SK-N-SH treated with all-trans-retinoic acid at 6 μM for 48 hours (cell line): ENCODE measurements at regions not wholly inside any gene's neighbourhood (a gene's known extent, or its start where the extent isn't known, plus 50 kb on each side); places are given as distances from the start of the nearest gene placed in this dataset.

Experiments used
- ATAC-seq: fragments of 200-7000 bp; cut with Tn5 transposase; 3 replicates; pipeline ENCODE4 v1.9.1; 2020; ENCODE audit warnings: mild to moderate bottlenecking, moderate library complexity
- ARNTL ChIP-seq: fragments of 450-650 bp; formaldehyde crosslinking; IDR thresholded peaks from 2 replicates; pipeline ENCODE4 v1.5.0; 2020; ENCODE audit warnings: low read depth, mild to moderate bottlenecking, moderate library complexity, borderline replicate concordance
- BACH2 ChIP-seq: fragments of 250-450 bp; sonication (Bioruptor Pico); IDR thresholded peaks from 2 replicates; pipeline ENCODE4 v1.9.0; 2021; ENCODE audit warnings: mild to moderate bottlenecking, borderline replicate concordance
- CSRNP3 ChIP-seq: fragments of 250-450 bp; sonication (Bioruptor Pico); IDR thresholded peaks from 2 replicates; pipeline ENCODE4 v1.5.1; 2021; ENCODE audit warnings: mild to moderate bottlenecking, moderate library complexity
- ESRRG ChIP-seq: fragments of 250-450 bp; sonication (Bioruptor Pico); IDR thresholded peaks from 2 replicates; pipeline ENCODE4 v1.6.1; 2021; ENCODE audit warnings: mild to moderate bottlenecking
- GLIS3 ChIP-seq: fragments of 250-450 bp; sonication (Bioruptor Pico); IDR thresholded peaks from 2 replicates; pipeline ENCODE4 v1.5.0; 2020; ENCODE audit warnings: mild to moderate bottlenecking, moderate library complexity
- PPARA ChIP-seq: fragments of 250-450 bp; sonication (Bioruptor Pico); IDR thresholded peaks from 2 replicates; pipeline ENCODE4 v1.5.0; 2020; ENCODE audit warnings: mild to moderate bottlenecking, borderline replicate concordance
- SNAI2 ChIP-seq: fragments of 250-450 bp; sonication (Bioruptor Pico); IDR thresholded peaks from 2 replicates; pipeline ENCODE4 v1.5.0; 2020; ENCODE audit warnings: mild to moderate bottlenecking, moderate library complexity
- TOX ChIP-seq: fragments of 250-450 bp; sonication (Bioruptor Pico); IDR thresholded peaks from 2 replicates; pipeline ENCODE4 v1.8.0; 2021; ENCODE audit warnings: mild to moderate bottlenecking, moderate library complexity, borderline replicate concordance
- ZC3H10 ChIP-seq: fragments of 250-450 bp; sonication (Bioruptor Pico); IDR thresholded peaks from 2 replicates; pipeline ENCODE4 v1.5.1; 2021; ENCODE audit warnings: mild to moderate bottlenecking, moderate library complexity
- ZFP3 ChIP-seq: fragments of 250-450 bp; sonication (Bioruptor Pico); IDR thresholded peaks from 2 replicates; pipeline ENCODE4 v1.5.0; 2020; ENCODE audit warnings: mild to moderate bottlenecking, moderate library complexity
- ZFP30 ChIP-seq: fragments of 450-650 bp; formaldehyde crosslinking; IDR thresholded peaks from 2 replicates; pipeline ENCODE4 v1.5.0; 2022; ENCODE audit warnings: mild to moderate bottlenecking, moderate library complexity
- ZNF565 ChIP-seq: fragments of 450-650 bp; formaldehyde crosslinking; conservative IDR thresholded peaks from 2 replicates; pipeline ENCODE4 v1.5.0; 2020; ENCODE audit warnings: low read depth, mild to moderate bottlenecking, moderate library complexity
- ZNF70 ChIP-seq: fragments of 450-650 bp; formaldehyde crosslinking; IDR thresholded peaks from 2 replicates; pipeline ENCODE4 v1.5.0; 2020; ENCODE audit warnings: mild to moderate bottlenecking, moderate library complexity
- TF ChIP-seq, protein P1 (sequence below): fragments of 250-450 bp; sonication (Bioruptor Pico); IDR thresholded peaks from 2 replicates; pipeline ENCODE4 v1.8.0; 2021; ENCODE audit warnings: low read depth, mild to moderate bottlenecking, moderate library complexity, borderline replicate concordance
- TF ChIP-seq, protein P2 (sequence below): fragments of 250-450 bp; sonication (Bioruptor Pico); IDR thresholded peaks from 2 replicates; pipeline ENCODE4 v1.8.0; 2020; ENCODE audit warnings: mild to moderate bottlenecking, moderate library complexity, borderline replicate concordance
- TF ChIP-seq, protein P3 (sequence below): fragments of 250-450 bp; sonication (Bioruptor Pico); IDR thresholded peaks from 2 replicates; pipeline ENCODE4 v1.5.0; 2020; ENCODE audit warnings: mild to moderate bottlenecking, moderate library complexity
- TF ChIP-seq, protein P4 (sequence below): fragments of 250-450 bp; sonication (Bioruptor Pico); IDR thresholded peaks from 2 replicates; pipeline ENCODE4 v1.5.1; 2020; ENCODE audit warnings: low read depth, mild to moderate bottlenecking, moderate library complexity

DNA sequence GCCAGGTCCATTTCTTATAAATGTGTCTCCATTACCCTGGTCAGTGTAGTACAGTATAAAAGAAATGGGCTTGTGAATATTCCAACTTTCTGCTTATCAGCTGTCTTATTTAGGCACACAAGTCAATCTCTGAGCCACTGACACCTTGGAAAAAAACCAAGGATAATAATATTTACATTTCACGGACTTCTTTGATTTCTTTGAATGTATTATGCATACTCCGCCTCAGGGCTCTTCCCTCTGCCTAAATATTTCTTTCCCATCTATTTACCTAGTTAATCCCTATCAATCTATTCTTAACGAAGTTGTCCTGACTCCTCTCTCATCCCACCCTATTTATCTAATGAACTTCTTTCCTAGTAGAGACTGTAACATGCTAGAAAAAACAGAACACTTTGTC, 253.8 kb downstream of the CRPPA start (continued):
- TF ChIP-seq, protein P1, sequence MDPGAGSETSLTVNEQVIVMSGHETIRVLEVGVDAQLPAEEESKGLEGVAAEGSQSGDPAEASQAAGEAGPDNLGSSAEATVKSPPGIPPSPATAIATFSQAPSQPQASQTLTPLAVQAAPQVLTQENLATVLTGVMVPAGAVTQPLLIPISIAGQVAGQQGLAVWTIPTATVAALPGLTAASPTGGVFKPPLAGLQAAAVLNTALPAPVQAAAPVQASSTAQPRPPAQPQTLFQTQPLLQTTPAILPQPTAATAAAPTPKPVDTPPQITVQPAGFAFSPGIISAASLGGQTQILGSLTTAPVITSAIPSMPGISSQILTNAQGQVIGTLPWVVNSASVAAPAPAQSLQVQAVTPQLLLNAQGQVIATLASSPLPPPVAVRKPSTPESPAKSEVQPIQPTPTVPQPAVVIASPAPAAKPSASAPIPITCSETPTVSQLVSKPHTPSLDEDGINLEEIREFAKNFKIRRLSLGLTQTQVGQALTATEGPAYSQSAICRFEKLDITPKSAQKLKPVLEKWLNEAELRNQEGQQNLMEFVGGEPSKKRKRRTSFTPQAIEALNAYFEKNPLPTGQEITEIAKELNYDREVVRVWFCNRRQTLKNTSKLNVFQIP (CRISPR knock-in tag), result no peak
- TF ChIP-seq SNAI2 (CRISPR knock-in tag) (no peak), ZC3H10 (no peak), PPARA (no peak), CSRNP3 (no peak)

DNA sequence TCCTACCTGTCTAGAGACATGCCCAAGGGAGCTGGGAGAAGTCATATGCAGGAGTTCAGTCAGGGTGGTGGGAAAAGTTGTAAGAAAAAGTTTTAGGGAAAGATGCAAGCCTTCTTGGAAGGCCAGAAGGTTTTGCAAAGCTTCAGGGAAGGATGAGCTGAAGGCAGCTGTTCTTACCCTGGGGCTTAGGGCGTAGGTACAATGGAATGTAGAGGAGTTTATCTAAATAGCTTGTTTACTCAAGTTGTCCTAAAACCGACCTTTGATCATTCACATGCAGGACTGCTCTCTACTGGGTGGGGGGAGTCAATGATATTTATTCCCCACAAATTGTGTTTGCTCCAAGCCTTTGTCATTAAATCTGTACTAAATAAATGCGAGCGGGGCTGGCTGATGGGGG, 277.0 kb downstream of the CRPPA start:
- TF ChIP-seq TOX, result no peak
- TF ChIP-seq ZC3H10, result no peak
- no peak for TF ChIP-seq ZFP30 (CRISPR knock-in tag)
- TF ChIP-seq PPARA, result no peak
- no peak for TF ChIP-seq ZFP3 (CRISPR knock-in tag)
- TF ChIP-seq ZNF70, result no peak
- TF ChIP-seq SNAI2 (CRISPR knock-in tag), result no peak
- TF ChIP-seq, protein P2, sequence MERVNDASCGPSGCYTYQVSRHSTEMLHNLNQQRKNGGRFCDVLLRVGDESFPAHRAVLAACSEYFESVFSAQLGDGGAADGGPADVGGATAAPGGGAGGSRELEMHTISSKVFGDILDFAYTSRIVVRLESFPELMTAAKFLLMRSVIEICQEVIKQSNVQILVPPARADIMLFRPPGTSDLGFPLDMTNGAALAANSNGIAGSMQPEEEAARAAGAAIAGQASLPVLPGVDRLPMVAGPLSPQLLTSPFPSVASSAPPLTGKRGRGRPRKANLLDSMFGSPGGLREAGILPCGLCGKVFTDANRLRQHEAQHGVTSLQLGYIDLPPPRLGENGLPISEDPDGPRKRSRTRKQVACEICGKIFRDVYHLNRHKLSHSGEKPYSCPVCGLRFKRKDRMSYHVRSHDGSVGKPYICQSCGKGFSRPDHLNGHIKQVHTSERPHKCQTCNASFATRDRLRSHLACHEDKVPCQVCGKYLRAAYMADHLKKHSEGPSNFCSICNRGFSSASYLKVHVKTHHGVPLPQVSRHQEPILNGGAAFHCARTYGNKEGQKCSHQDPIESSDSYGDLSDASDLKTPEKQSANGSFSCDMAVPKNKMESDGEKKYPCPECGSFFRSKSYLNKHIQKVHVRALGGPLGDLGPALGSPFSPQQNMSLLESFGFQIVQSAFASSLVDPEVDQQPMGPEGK (CRISPR knock-in tag), result no peak
- no peak for ATAC-seq

GRCh38 chr7:16137944-16138343, 283.4 kb downstream of the CRPPA start:
- TF ChIP-seq, protein P1 (CRISPR knock-in tag), result no peak
- no peak for TF ChIP-seq ZFP3 (CRISPR knock-in tag)
- TF ChIP-seq, protein P3, sequence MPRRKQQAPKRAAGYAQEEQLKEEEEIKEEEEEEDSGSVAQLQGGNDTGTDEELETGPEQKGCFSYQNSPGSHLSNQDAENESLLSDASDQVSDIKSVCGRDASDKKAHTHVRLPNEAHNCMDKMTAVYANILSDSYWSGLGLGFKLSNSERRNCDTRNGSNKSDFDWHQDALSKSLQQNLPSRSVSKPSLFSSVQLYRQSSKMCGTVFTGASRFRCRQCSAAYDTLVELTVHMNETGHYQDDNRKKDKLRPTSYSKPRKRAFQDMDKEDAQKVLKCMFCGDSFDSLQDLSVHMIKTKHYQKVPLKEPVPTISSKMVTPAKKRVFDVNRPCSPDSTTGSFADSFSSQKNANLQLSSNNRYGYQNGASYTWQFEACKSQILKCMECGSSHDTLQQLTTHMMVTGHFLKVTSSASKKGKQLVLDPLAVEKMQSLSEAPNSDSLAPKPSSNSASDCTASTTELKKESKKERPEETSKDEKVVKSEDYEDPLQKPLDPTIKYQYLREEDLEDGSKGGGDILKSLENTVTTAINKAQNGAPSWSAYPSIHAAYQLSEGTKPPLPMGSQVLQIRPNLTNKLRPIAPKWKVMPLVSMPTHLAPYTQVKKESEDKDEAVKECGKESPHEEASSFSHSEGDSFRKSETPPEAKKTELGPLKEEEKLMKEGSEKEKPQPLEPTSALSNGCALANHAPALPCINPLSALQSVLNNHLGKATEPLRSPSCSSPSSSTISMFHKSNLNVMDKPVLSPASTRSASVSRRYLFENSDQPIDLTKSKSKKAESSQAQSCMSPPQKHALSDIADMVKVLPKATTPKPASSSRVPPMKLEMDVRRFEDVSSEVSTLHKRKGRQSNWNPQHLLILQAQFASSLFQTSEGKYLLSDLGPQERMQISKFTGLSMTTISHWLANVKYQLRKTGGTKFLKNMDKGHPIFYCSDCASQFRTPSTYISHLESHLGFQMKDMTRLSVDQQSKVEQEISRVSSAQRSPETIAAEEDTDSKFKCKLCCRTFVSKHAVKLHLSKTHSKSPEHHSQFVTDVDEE (CRISPR knock-in tag), result no peak
- TF ChIP-seq ZNF565 (CRISPR knock-in tag), result no peak
- TF ChIP-seq, protein P4, sequence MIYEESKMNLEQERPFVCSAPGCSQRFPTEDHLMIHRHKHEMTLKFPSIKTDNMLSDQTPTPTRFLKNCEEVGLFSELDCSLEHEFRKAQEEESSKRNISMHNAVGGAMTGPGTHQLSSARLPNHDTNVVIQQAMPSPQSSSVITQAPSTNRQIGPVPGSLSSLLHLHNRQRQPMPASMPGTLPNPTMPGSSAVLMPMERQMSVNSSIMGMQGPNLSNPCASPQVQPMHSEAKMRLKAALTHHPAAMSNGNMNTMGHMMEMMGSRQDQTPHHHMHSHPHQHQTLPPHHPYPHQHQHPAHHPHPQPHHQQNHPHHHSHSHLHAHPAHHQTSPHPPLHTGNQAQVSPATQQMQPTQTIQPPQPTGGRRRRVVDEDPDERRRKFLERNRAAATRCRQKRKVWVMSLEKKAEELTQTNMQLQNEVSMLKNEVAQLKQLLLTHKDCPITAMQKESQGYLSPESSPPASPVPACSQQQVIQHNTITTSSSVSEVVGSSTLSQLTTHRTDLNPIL (CRISPR knock-in tag), result no peak
- TF ChIP-seq, protein P2 (CRISPR knock-in tag), result no peak
- no peak for TF ChIP-seq GLIS3
- TF ChIP-seq, all 23 proteins: peak for 0
- ATAC-seq, result no peak

- ATAC-seq, result no peak
- no peak for TF ChIP-seq TOX
- TF ChIP-seq PPARA, result no peak
- no peak for TF ChIP-seq ESRRG (CRISPR knock-in tag)
- TF ChIP-seq CSRNP3, result no peak
- TF ChIP-seq, protein P2 (CRISPR knock-in tag), result no peak
- TF ChIP-seq BACH2 (CRISPR knock-in tag), result no peak
- no peak for TF ChIP-seq ARNTL
Measured at GRCh38 chr7:16136896-16137295, 284.4 kb downstream of the CRPPA start.
